ENCODE measurements at regions not wholly inside any gene's neighbourhood (a gene's known extent, or its start where the extent isn't known, plus 50 kb on each side); places are given as distances from the start of the nearest gene placed in this dataset.

DNA sequence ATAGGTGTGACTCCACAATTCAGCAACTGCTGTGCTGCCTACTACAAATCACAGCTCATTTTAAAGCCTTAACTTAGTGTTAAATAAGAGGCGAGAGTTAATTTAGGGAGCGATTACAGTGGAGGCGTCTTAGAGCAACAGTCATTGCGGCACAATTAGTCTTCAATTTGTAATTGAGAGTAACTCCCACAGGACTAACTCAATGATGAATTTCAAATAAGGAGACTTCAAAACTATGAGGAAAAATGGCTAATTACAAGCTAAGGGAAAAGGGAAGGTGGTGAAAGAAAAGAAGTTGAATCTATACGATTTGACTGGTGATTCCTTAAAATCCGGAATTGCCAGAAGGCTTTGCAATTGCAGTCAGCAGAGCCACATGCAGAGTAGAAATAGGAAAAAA, 63.7 kb upstream of the FOXB1 start:
- intact Hi-C loops (cut with DNase I; ENCODE audit: low total_unique reads) = no loop called here
- TF ChIP-seq, protein P1, sequence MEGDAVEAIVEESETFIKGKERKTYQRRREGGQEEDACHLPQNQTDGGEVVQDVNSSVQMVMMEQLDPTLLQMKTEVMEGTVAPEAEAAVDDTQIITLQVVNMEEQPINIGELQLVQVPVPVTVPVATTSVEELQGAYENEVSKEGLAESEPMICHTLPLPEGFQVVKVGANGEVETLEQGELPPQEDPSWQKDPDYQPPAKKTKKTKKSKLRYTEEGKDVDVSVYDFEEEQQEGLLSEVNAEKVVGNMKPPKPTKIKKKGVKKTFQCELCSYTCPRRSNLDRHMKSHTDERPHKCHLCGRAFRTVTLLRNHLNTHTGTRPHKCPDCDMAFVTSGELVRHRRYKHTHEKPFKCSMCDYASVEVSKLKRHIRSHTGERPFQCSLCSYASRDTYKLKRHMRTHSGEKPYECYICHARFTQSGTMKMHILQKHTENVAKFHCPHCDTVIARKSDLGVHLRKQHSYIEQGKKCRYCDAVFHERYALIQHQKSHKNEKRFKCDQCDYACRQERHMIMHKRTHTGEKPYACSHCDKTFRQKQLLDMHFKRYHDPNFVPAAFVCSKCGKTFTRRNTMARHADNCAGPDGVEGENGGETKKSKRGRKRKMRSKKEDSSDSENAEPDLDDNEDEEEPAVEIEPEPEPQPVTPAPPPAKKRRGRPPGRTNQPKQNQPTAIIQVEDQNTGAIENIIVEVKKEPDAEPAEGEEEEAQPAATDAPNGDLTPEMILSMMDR (IDR thresholded peaks at IDR 0.05 in 8 of 11, conservative IDR thresholded peaks at IDR 0.05 in 3 of 11) = no peak
- TF ChIP-seq POLR2AphosphoS5 (IDR thresholded peaks at IDR 0.05) (no peak), POLR2A (IDR thresholded peaks at IDR 0.05) (no peak)
- WGBS, 5 donors = 90 to 95% (median 92%) methylated on average over 6 of the region's 6 CpGs
- DNase-seq = no peak
- Histone ChIP-seq H3K4me3 (no peak overlapping the region), H3K27me3 (replicated peaks in 1 of 7) (peaks cover 0 to 36% (median 0%) of the 10 kb centered on the region in 7 donors), H3K4me1 (no peaks in the 10 kb centered on the region), H3K27ac (no peak overlapping the region), H3K36me3 (no peaks in the 10 kb centered on the region), H3K9me3 (no peaks in the 10 kb centered on the region)

DNA sequence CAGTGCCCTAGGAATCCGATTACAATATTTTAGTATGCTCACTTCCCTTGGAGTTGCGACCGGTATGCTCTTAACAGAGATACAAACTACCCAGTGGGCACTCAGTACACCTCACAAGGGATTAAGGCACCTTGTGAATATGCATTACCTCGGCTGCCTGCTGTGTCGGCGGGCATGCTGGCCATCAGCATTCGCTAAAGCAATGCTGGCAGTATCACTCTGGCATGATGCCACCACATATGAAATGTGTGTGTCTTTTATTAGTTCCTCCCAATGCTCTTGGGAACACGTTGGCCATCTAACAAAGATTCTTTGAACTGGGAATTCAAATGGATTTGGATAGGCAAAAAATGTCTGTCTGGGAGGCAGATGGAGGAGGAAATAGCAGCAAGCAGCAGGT, 67.4 kb upstream of the FOXB1 start:
- 52 to 84% (median 72%) methylated on average over 8 of the region's 8 CpGs for WGBS, 5 donors
- Histone ChIP-seq H3K9me3 (no peaks in the 10 kb centered on the region), H3K4me1 (no peaks in the 10 kb centered on the region), H3K36me3 (no peaks in the 10 kb centered on the region), H3K27ac (no peak overlapping the region), H3K27me3 (replicated peaks in 1 of 7) (peaks cover 0 to 29% (median 3%) of the 10 kb centered on the region in 7 donors), H3K4me3 (no peak overlapping the region)
- TF ChIP-seq POLR2A (IDR thresholded peaks at IDR 0.05) = no peak
- no peak for TF ChIP-seq POLR2AphosphoS5 (IDR thresholded peaks at IDR 0.05)
- TF ChIP-seq, protein P1 (IDR thresholded peaks at IDR 0.05 in 8 of 11, conservative IDR thresholded peaks at IDR 0.05 in 3 of 11) = no peak
- DNase-seq = no peak
- intact Hi-C loops (cut with DNase I; ENCODE audit: low total_unique reads) = no loop called here

DNA sequence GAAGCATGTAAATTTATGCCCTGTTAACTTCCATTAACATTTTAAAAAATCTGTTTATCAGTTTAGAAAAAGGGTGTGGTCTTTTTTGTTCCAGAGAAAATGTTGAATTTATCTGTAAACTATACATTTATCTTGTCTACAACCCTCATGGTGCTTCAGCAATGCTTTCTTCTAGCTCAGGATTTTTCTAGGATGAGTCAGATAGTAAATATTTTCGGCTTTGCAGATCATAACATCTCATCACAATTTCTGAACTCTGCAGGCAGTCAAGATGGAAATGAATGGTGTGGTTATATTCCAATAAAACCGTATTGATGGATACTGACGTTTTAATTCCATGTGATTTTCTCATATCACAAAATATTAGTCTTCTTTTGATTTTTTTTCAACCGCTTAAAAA, 70.5 kb upstream of the FOXB1 start:
- no peaks in the 10 kb centered on the region for H3K9me3 ChIP-seq
- no peak for DNase-seq
- intact Hi-C loops (cut with DNase I; ENCODE audit: low total_unique reads) = no loop called here
- H3K4me3 ChIP-seq = no peak overlapping the region
- no peaks in the 10 kb centered on the region for H3K4me1 ChIP-seq
- WGBS, 5 donors = 66 to 86% (median 84%) methylated on average over 4 of the region's 4 CpGs
- no peak for TF ChIP-seq POLR2A (IDR thresholded peaks at IDR 0.05)
- no peak for TF ChIP-seq POLR2AphosphoS5 (IDR thresholded peaks at IDR 0.05)
- TF ChIP-seq, protein P1 (IDR thresholded peaks at IDR 0.05 in 8 of 11, conservative IDR thresholded peaks at IDR 0.05 in 3 of 11) = no peak
- H3K27ac ChIP-seq = no peak overlapping the region
- H3K27me3 ChIP-seq (replicated peaks in 1 of 7) = peaks cover 0 to 40% (median 3%) of the 10 kb centered on the region in 7 donors
- no peaks in the 10 kb centered on the region for H3K36me3 ChIP-seq

DNA sequence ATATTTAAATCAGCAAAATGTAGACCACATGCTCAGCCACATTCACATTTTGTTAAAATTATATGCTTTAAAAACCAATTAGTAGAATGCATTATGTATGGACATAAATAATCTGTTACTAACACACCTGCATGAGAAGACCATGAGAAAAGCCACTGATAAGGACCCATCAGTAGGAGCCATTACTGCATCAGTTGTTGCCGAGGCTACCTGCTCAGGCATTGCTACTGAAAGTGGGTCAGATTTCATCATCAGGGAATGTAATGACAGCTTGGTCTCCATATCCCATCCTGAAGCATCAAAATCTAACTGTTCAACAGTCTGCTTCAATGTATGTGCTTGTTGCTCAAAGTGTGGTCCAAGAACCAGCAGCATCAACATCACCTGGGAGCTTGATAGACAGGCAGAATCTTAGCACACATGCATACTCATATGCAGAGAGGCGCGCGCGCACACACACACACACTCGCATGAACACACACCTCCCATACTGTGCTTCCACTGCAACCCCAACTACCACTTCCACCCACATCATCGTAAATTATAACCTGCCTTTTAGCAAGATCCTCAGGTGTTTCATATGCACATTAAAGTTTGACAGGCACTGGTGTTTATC, 72.4 kb upstream of the FOXB1 start:
- no peak overlapping the region for H3K4me3 ChIP-seq
- TF ChIP-seq POLR2A (IDR thresholded peaks at IDR 0.05) = no peak
- no peak for TF ChIP-seq POLR2AphosphoS5 (IDR thresholded peaks at IDR 0.05)
- TF ChIP-seq, protein P1 (IDR thresholded peaks at IDR 0.05 in 8 of 11, conservative IDR thresholded peaks at IDR 0.05 in 3 of 11) = no peak
- no peak for DNase-seq
- intact Hi-C loops (cut with DNase I; ENCODE audit: low total_unique reads) = no loop called here
- H3K27ac ChIP-seq = no peak overlapping the region
- 91 to 96% (median 93%) methylated on average over 7 of the region's 7 CpGs for WGBS, 5 donors
- no peaks in the 10 kb centered on the region for H3K36me3 ChIP-seq
- peaks cover 0 to 29% (median 3%) of the 10 kb centered on the region in 7 donors for H3K27me3 ChIP-seq (replicated peaks in 1 of 7)
- no peaks in the 10 kb centered on the region for H3K9me3 ChIP-seq
- no peaks in the 10 kb centered on the region for H3K4me1 ChIP-seq

All from spleen (tissue), 11 donors.